Common myeloid progenitor, CD34-positive (primary cell): ENCODE measurements at regions not wholly inside any gene's neighbourhood (a gene's known extent, or its start where the extent isn't known, plus 50 kb on each side); places are given as distances from the start of the nearest gene placed in this dataset.

ENCODE experiments used
- CTCF ChIA-PET: fragments of 350-600 bp; sonication (Branson Sonifier 250); formaldehyde crosslinking; loops from one replicate; lab custom pipeline; 2021; ENCODE audit warnings: antibody characterized with exemption; lab: Charles Lee
- POLR2A ChIA-PET: fragments of 350-600 bp; sonication (Branson Sonifier 250); formaldehyde crosslinking; loops from one replicate; lab custom pipeline; 2021; ENCODE audit warnings: antibody characterized with exemption; lab: Charles Lee
- DNase-seq, 3 donors: peaks; one replicate each; pipeline versions ENCODE4 v3.0.0 to v3.0.0-alpha.2; 2013
- H3K27ac ChIP-seq, 2 experiments: 1 replicate in 1 of 2; 2 replicates in 1 of 2; pipeline ENCODE4 v1.7.0; 2013; ENCODE audit warnings: inconsistent platforms in 2 of 2, low read length in 2 of 2, mild to moderate bottlenecking in 2 of 2, low read depth in 1 of 2, moderate library complexity in 1 of 2; ENCODE audit not compliant: severe bottlenecking in 2 of 2, insufficient read depth in 1 of 2, poor library complexity in 1 of 2
- H3K27me3 ChIP-seq, 5 experiments: replicated peaks in 2 of 5; 1 replicate in 3 of 5; 2 replicates in 2 of 5; pipeline versions ENCODE4 v1.6.1 to v1.7.0; 2013; ENCODE audit warnings: low read length in 4 of 5, mild to moderate bottlenecking in 2 of 5, moderate library complexity in 2 of 5, inconsistent platforms in 1 of 5; ENCODE audit not compliant: insufficient read depth in 5 of 5, control insufficient read depth in 4 of 5
- H3K36me3 ChIP-seq, 4 experiments: 1 replicate in 2 of 4; 2 replicates in 2 of 4; pipeline versions ENCODE4 v1.6.1 to v1.7.0; 2013; ENCODE audit warnings: low read length in 3 of 4, control low read depth in 1 of 4, mild to moderate bottlenecking in 1 of 4; ENCODE audit not compliant: control insufficient read depth in 4 of 4, insufficient read depth in 4 of 4
- H3K4me1 ChIP-seq, 4 experiments: 1 replicate in 3 of 4; 2 replicates in 1 of 4; pipeline versions ENCODE4 v1.6.1 to v1.7.1; 2013; ENCODE audit warnings: low read length in 3 of 4, mild to moderate bottlenecking in 3 of 4, control low read depth in 1 of 4, inconsistent platforms in 1 of 4, moderate library complexity in 1 of 4; ENCODE audit not compliant: control insufficient read depth in 4 of 4, insufficient read depth in 4 of 4; ENCODE audit errors: control extremely low read depth in 1 of 4
- H3K4me3 ChIP-seq, 7 experiments: 1 replicate in 4 of 7; 2 replicates in 3 of 7; pipeline versions ENCODE4 v1.5.1 to v1.7.0; 2013; ENCODE audit warnings: mild to moderate bottlenecking in 7 of 7, low read length in 6 of 7, moderate library complexity in 6 of 7, inconsistent platforms in 2 of 7, low read depth in 2 of 7, control low read depth in 1 of 7; ENCODE audit not compliant: insufficient read depth in 4 of 7, control insufficient read depth in 1 of 7; ENCODE audit errors: extremely low read depth in 1 of 7
- H3K9me3 ChIP-seq, 5 experiments: 1 replicate in 4 of 5; 2 replicates in 1 of 5; pipeline versions ENCODE4 v1.6.1 to v1.7.1; 2013; ENCODE audit warnings: low read length in 4 of 5, mild to moderate bottlenecking in 2 of 5, inconsistent platforms in 1 of 5, low read depth in 1 of 5, moderate library complexity in 1 of 5; ENCODE audit not compliant: control insufficient read depth in 4 of 5, insufficient read depth in 2 of 5; ENCODE audit errors: control extremely low read depth in 1 of 5
- WGBS: methylation state at CpG from one replicate; pipeline ENCODE4 v1.1.5; 2013; ENCODE audit not compliant: insufficient coverage; 5-methylcytosine and 5-hydroxymethylcytosine counted together

DNA sequence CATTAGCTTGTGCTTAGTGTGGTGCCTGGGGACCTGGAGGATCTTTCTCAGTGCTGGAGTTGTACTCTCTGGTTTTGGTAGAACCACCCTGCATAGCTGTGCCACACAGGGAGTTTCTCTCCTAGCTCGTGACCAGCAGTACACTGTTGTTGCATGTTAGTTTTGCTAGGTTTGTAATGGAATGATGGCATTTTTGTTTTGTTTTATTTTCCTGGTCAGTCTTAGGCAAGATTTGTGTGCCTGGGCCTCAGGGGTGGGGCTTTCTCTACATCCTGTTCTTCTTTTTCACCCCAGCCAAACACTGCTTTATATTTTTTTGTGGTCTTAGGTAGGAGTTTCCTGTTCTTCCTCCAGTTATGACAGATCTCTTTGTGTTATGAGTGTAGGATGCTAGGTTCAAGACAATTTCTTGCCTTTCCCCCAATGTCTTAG, 534.5 kb upstream of the KCNMB2 start:
- Histone ChIP-seq H3K4me1 (peaks cover 0 to 29% (median 6%) of the 10 kb centered on the region in 4 experiments), H3K27me3 (no peaks in the 10 kb centered on the region), H3K9me3 (peaks cover 0 to 2% (median 0%) of the 10 kb centered on the region in 5 experiments), H3K4me3 (peak overlapping the region in 1 of 7 experiments; percentile 19), H3K27ac (no peak overlapping the region), H3K36me3 (no peaks in the 10 kb centered on the region)
- CTCF ChIA-PET = no interaction called here
- WGBS = no CpG with 5 or more reads among the region's 1 CpG
- DNase-seq = peak in 2 of 3 donors; percentile 17 to 18
- POLR2A ChIA-PET = no interaction called here

DNA sequence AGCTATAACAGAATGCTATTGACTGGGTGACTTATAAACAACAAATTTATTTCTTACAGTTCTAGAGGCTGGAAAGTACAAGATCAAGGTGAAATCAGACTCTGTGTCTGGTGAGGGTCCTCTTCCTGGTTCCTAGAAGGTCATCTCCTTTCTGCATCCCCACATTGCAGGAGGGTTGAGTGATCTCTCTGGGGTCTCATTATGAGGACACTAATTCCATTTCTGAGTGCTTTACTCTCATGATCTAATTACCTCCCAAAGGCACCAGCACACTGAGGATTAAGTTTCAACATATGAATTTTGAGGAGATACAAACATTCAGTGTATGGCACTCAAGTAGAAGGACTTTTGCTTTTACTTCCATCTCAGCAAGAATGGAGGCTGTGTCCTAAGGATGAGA, 534.1 kb upstream of the KCNMB2 start:
- H3K27ac ChIP-seq = no peak overlapping the region
- CTCF ChIA-PET = no interaction called here

DNA sequence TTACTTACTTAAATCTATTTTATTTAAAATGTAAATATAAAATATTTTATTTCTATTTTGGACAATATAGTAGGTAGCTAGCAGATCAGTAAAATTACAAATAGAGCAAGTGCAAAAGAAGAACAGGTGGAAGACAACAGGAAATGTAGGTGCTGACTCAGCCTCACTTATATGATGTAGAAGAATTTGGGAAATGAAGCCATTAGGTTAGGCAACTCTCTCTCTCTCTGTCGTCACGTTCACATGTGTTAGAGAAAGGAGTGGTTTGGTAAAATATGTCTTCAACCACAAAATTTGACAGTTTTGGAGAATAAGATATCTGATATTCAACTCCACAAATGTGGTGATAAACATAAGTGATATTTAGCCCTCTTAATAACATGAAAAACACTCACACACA, 532.5 kb upstream of the KCNMB2 start:
- no peak overlapping the region for H3K4me3 ChIP-seq
- H3K27me3 ChIP-seq = no peaks in the 10 kb centered on the region
- no peaks in the 10 kb centered on the region for H3K36me3 ChIP-seq
- peaks cover 0 to 29% (median 6%) of the 10 kb centered on the region in 4 experiments for H3K4me1 ChIP-seq
- H3K27ac ChIP-seq = no peak overlapping the region
- POLR2A ChIA-PET = no interaction called here
- WGBS = no CpG with 5 or more reads among the region's 2 CpGs
- H3K9me3 ChIP-seq = peaks cover 0 to 2% (median 0%) of the 10 kb centered on the region in 5 experiments
- CTCF ChIA-PET = no interaction called here
- peak; percentile 6 to 58 (median 44) for DNase-seq

More for the DNA sequence above, 534.1 kb upstream of the KCNMB2 start:
- H3K9me3 ChIP-seq = peaks cover 0 to 2% (median 0%) of the 10 kb centered on the region in 5 experiments
- H3K36me3 ChIP-seq = no peaks in the 10 kb centered on the region
- H3K4me3 ChIP-seq = peak overlapping the region in 1 of 7 experiments; percentile 19
- POLR2A ChIA-PET = no interaction called here
- no peaks in the 10 kb centered on the region for H3K27me3 ChIP-seq
- DNase-seq = no peak
- H3K4me1 ChIP-seq = peaks cover 0 to 29% (median 6%) of the 10 kb centered on the region in 4 experiments

DNA sequence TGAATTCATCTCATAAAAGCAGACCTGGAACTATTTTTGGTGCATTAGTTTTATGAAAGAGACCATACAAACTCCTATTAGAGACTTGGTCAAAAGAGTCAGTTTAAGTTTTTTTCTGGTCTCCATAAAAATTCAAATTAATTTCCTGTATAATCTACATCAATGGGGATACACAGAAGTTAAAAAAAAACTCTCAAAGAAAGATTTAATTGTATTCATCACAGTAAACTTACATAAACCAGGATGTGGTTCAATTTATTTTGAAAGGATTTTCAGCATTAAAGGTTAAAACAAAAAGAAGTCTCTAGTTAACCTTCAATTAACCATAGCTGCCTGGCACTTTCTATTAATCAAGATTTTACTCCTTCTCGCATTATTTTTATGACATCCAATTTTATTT, 530.3 kb upstream of the KCNMB2 start:
- CTCF ChIA-PET = no interaction called here
- H3K4me1 ChIP-seq = peaks cover 0 to 24% (median 7%) of the 10 kb centered on the region in 4 experiments

DNA sequence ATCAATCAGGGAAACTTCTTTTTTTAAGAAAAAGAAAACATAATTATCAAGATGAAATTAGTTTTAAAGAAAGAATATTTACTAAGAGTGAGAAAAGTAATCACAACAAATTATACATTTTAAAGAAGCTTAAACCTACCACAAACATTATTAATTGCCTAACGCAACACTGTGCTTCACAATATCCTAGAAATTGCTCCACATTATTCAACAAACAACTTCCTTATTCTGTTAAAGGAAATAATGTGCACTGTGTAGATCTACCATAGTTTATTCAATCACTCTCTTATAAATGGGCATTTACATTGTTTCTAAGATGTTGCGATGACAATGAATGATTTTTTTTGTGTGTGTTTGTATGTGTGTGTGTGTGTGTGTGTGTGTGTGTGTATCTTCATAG, 525.9 kb upstream of the KCNMB2 start:
- POLR2A ChIA-PET = no interaction called here

More for the DNA sequence above, 530.3 kb upstream of the KCNMB2 start:
- no peaks in the 10 kb centered on the region for H3K27me3 ChIP-seq
- no peak overlapping the region for H3K4me3 ChIP-seq
- DNase-seq = no peak
- no CpG with 5 or more reads among the region's 1 CpG for WGBS
- H3K36me3 ChIP-seq = no peaks in the 10 kb centered on the region
- POLR2A ChIA-PET = no interaction called here
- peaks cover 0 to 2% (median 0%) of the 10 kb centered on the region in 5 experiments for H3K9me3 ChIP-seq
- H3K27ac ChIP-seq = no peak overlapping the region

DNA sequence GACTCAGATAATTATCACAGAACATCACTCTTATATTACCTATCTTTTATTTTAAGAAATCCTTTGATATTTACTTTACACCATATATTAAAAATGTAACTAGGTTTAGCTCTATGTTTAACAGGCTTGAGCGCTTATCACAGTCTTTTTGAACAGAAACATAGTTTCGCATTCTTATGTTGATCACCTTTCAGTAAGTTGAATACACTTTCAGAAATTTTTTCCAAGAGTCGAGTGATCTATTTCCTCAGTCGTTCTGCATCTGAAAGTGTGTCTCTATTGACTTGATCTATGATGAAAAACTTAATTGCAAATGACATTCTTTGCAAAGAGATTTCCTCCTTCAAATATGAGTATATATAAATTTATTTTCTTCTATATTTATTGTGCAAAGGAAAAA, 516.6 kb upstream of the KCNMB2 start:
- ChIA-PET CTCF (no interaction called here), POLR2A (no interaction called here)
- Histone ChIP-seq H3K4me1 (no peaks in the 10 kb centered on the region), H3K9me3 (no peaks in the 10 kb centered on the region), H3K36me3 (no peaks in the 10 kb centered on the region), H3K27me3 (no peaks in the 10 kb centered on the region), H3K27ac (no peak overlapping the region), H3K4me3 (no peak overlapping the region)
- whole genome bisulfite sequencing = 100% methylated on average over 2 of the region's 4 CpGs
- no peak for DNase-seq

More for the DNA sequence above, 525.9 kb upstream of the KCNMB2 start:
- DNase-seq = peak in 1 of 3 donors; percentile 19
- no peaks in the 10 kb centered on the region for H3K36me3 ChIP-seq
- no peak overlapping the region for H3K4me3 ChIP-seq
- H3K4me1 ChIP-seq = peaks cover 0 to 2% (median 0%) of the 10 kb centered on the region in 4 experiments
- CTCF ChIA-PET = no interaction called here
- H3K27ac ChIP-seq = no peak overlapping the region
- H3K9me3 ChIP-seq = no peaks in the 10 kb centered on the region
- WGBS = 100% methylated on average over 1 of the region's 2 CpGs
- H3K27me3 ChIP-seq = no peaks in the 10 kb centered on the region

DNA sequence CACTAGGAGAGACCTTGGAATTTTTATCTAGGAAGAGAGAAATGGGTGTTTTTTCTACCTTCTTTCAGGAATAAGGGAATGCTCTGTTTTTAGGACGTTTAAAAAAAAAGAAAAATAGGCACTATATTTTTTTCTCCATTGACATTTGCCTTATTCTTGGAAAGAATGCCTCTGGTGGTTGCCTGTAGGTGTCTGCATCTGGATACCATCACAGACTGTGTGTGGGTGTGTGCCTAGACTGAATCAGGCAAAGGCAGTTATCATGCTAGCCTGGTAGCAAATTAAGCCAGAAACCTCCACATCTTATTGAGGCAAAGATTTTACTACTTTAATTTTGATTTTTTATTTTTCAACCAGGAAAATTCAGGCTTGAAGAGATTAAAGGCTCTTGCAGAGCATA, 513.6 kb upstream of the KCNMB2 start:
- H3K27me3 ChIP-seq = no peaks in the 10 kb centered on the region
- CTCF ChIA-PET = interaction anchor here (0.7 kb wide), 1 partner anchor 26 kb away, joined by 3 read pairs; no protein-coding TSS in a partner anchor
- no peaks in the 10 kb centered on the region for H3K4me1 ChIP-seq
- no peaks in the 10 kb centered on the region for H3K9me3 ChIP-seq
- DNase-seq = no peak
- WGBS = no CpG with 5 or more reads among the region's 1 CpG
- H3K27ac ChIP-seq = no peak overlapping the region
- H3K4me3 ChIP-seq = no peak overlapping the region
- no peaks in the 10 kb centered on the region for H3K36me3 ChIP-seq
- POLR2A ChIA-PET = no interaction called here
